Psoas muscle (tissue), 7 donors: ENCODE measurements at regions not wholly inside any gene's neighbourhood (a gene's known extent, or its start where the extent isn't known, plus 50 kb on each side); places are given as distances from the start of the nearest gene placed in this dataset.
"Not testable (repeated sequence)": the region's sequence is repeated elsewhere in the genome, so short reads cannot be mapped to it uniquely, and the experiment has no call there.

Experiments
- ATAC-seq, 4 donors: fragments of 200-7000 bp; cut with Tn5 transposase; one replicate each; pipeline ENCODE4 v1.9.1; 2020; ENCODE audit warnings: moderate library complexity in 3 of 4, mild to moderate bottlenecking in 2 of 4
- DNase-seq, 2 donors: peaks; one replicate each; pipeline ENCODE4 v3.0.0-alpha.2; 2020
- H3K27ac ChIP-seq: fragments of 200-600 bp; one replicate; pipeline ENCODE4 v1.8.0; 2022
- H3K27me3 ChIP-seq, 3 donors: fragments of 200-600 bp in 1 of 3; one replicate each; pipeline versions ENCODE4 v1.6.1 to v1.8.0; 2013 to 2022; ENCODE audit warnings: low read length in 2 of 3, mild to moderate bottlenecking in 2 of 3, moderate library complexity in 1 of 3; ENCODE audit not compliant: insufficient read depth in 3 of 3
- H3K36me3 ChIP-seq, 2 donors: fragments of 200-600 bp in 1 of 2; one replicate each; pipeline versions ENCODE4 v1.6.1 to v1.8.0; 2013 to 2022; ENCODE audit warnings: low read depth in 1 of 2, mild to moderate bottlenecking in 1 of 2, moderate library complexity in 1 of 2; ENCODE audit not compliant: insufficient read depth in 1 of 2
- H3K4me1 ChIP-seq: fragments of 200-600 bp; one replicate; pipeline ENCODE4 v1.8.0; 2022
- H3K4me3 ChIP-seq: fragments of 200-600 bp; one replicate; pipeline ENCODE4 v1.8.0; 2022; ENCODE audit warnings: mild to moderate bottlenecking
- H3K9me3 ChIP-seq: fragments of 200-600 bp; one replicate; pipeline ENCODE4 v1.8.0; 2022
- WGBS, 3 donors: extraction: QIAGEN DNeasy Blood & Tissue Kit; methylation state at CpG; one replicate each; pipeline versions ENCODE4 v1.1.6 to v1.1.7; 2013; 5-methylcytosine and 5-hydroxymethylcytosine counted together
- intact Hi-C, 2 donors: fragments of 100-400 bp; cut with DNase I; formaldehyde crosslinking; loops; one replicate each; pipeline versions ENCODE4 v1.11.0 to v1.14.2; 2022
- TF ChIP-seq, protein P1 (sequence below): fragments of 200-600 bp; IDR thresholded peaks from one replicate; pipeline ENCODE4 v1.8.0; 2022; ENCODE audit warnings: antibody characterized with exemption
- donor health status: healthy with polysubstance abuse.
- donor health status: DM: no; HTN: no; CAD: no; lungs with moderate emphysema.
- donor health status: Bipolar disorder and iron deficiency.
- donor health status: healthy.
- donor health status: DM: yes; HTN: yes; CAD: no.
- donor health status: DM: no; HTN: no; CAD: no.
- donor health status: DM: yes; HTN: yes; CAD: no.

DNA sequence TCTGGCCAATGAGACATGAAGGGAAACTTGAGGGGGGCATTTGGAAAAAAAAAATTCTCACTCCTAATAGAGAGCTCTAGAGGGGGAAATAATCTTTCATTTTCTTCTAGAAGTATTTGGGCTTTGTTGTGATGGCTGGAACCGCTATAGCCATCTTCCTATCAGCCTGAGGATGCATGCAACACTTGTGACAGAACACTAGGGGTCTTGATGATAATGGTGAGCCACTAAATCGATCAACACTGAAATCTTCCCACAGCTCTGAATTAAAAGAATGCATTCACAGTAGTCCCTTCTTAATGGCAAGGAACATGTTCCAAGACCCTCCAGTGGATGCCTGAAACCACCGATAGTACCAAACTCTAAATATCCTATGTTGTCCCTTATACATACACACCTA, 325.3 kb downstream of the LNPK start:
- H3K4me3 ChIP-seq: no peak overlapping the region
- ATAC-seq (no peak), DNase-seq (no peak)
- H3K27ac ChIP-seq: no peak overlapping the region
- no peaks in the 10 kb centered on the region for H3K36me3 ChIP-seq
- WGBS, 3 donors: 71 to 73% (median 73%) methylated on average over 3 of the region's 3 CpGs
- no peaks in the 10 kb centered on the region for H3K27me3 ChIP-seq
- no peaks in the 10 kb centered on the region for H3K9me3 ChIP-seq
- TF ChIP-seq, protein P1, sequence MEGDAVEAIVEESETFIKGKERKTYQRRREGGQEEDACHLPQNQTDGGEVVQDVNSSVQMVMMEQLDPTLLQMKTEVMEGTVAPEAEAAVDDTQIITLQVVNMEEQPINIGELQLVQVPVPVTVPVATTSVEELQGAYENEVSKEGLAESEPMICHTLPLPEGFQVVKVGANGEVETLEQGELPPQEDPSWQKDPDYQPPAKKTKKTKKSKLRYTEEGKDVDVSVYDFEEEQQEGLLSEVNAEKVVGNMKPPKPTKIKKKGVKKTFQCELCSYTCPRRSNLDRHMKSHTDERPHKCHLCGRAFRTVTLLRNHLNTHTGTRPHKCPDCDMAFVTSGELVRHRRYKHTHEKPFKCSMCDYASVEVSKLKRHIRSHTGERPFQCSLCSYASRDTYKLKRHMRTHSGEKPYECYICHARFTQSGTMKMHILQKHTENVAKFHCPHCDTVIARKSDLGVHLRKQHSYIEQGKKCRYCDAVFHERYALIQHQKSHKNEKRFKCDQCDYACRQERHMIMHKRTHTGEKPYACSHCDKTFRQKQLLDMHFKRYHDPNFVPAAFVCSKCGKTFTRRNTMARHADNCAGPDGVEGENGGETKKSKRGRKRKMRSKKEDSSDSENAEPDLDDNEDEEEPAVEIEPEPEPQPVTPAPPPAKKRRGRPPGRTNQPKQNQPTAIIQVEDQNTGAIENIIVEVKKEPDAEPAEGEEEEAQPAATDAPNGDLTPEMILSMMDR: no peak
- no peaks in the 10 kb centered on the region for H3K4me1 ChIP-seq
- intact Hi-C loops: no loop called here

DNA sequence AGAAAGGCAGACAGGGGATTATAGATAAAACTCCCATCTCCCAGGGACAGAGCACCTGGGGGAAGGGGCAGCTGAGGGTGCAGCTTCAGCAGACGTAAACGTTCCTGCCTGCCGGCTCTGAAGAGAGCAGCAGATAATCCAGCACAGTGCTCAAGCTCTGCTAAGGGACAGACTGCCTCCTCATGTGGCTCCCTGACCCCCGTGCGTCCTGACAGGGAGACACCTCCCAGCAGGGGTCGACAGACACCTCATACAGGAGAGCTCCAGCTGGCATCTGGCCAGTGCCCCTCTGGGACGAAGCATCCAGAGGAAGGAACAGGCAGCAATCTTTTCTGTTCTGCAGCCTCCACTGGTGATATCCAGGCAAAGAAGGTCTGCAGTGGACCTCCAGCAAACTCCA, 333.3 kb downstream of the LNPK start:
- H3K9me3 ChIP-seq, H3K4me1 ChIP-seq, H3K36me3 ChIP-seq, H3K4me3 ChIP-seq, H3K27ac ChIP-seq, H3K27me3 ChIP-seq, intact Hi-C loops, ATAC-seq: not testable (repeated sequence)
- 66 to 70% (median 67%) methylated on average over 7 of the region's 7 CpGs for WGBS, 3 donors
- DNase-seq: peak in 1 of 2 donors; percentile 48

DNA sequence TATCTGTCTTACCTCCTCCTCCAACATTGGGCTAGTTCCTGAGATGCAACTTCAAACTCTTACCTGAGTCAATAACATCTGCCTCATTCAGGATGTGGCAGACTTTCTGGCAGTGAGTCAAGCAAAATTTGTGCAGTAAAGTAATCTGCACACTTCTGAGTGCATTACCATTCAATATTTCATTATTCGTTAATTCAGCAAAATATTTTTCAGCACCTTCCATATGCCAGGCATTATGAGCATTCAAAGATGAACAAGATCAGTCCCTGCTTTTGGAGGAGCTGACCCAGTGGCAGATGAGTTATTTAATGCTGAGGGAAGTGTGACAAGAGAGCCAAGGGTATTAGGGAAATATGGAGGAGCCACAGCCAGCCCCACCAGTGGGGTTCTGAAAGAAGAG, 339.7 kb downstream of the LNPK start:
- Histone ChIP-seq H3K4me1 (no peaks in the 10 kb centered on the region), H3K36me3 (no peaks in the 10 kb centered on the region), H3K9me3 (no peaks in the 10 kb centered on the region), H3K27ac (no peak overlapping the region), H3K4me3 (no peak overlapping the region), H3K27me3 (peaks cover 0 to 9% (median 3%) of the 10 kb centered on the region in 3 donors)
- no peak for DNase-seq
- TF ChIP-seq, protein P1: no peak
- 88 to 91% (median 88%) methylated on average over 1 of the region's 1 CpG for WGBS, 3 donors
- ATAC-seq: no peak
- intact Hi-C loops: no loop called here

DNA sequence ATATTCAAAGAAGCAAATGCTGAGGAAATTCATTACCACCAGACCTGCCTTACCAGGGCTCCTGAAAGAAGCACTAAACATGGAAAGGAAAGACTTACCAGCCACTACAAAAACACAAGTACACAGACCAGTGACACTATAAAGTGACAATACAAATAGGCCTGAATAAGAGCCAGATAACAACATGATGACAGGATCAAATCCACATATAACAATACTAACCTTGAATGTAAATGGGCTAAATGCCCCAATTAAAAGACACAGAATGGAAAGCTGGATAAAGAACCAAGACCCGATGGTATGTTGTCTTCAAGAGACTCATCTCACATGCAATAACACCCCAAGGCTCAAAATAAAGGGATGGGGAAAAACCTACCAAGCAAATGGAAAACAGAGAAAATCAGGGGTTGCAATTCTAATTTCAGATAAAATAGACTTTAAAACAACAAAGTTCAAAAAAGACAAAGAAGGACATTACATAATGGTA, 353.4 kb downstream of the LNPK start:
- 0 to 66% (median 3%) methylated on average over 1 of the region's 1 CpG for WGBS, 3 donors
- ATAC-seq (no peak), DNase-seq (no peak)
- intact Hi-C loops: no loop called here
- H3K36me3 ChIP-seq: no peaks in the 10 kb centered on the region
- no peak overlapping the region for H3K4me3 ChIP-seq
- H3K27me3 ChIP-seq: peaks cover 0 to 3% (median 2%) of the 10 kb centered on the region in 3 donors
- no peaks in the 10 kb centered on the region for H3K4me1 ChIP-seq
- TF ChIP-seq, protein P1: no peak
- no peak overlapping the region for H3K27ac ChIP-seq
- H3K9me3 ChIP-seq: peaks cover 8% of the 10 kb centered on the region

DNA sequence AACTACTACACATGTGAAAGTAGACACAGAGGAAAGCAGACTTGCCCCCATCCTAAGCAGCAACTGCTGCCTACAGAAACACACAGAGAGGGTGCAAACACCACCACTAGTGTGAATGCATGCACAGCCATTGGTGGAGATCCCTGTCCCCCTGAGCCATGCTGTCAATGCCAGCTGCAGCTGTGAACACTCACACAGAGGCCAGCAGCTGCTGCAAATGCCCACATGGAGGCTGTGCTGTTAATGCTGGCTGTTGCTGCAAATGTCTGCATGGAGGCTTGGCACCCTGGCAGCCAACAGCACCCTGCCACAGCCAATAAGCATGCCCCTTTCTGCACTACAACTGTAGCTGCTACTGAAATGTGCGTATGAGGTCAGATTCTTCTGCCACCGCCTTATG, 355.0 kb downstream of the LNPK start:
- H3K27ac ChIP-seq: no peak overlapping the region
- ATAC-seq (no peak), DNase-seq (no peak)
- peaks cover 4% of the 10 kb centered on the region for H3K9me3 ChIP-seq
- peaks cover 0 to 3% (median 2%) of the 10 kb centered on the region in 3 donors for H3K27me3 ChIP-seq
- TF ChIP-seq, protein P1: no peak
- WGBS, 3 donors: 30 to 68% (median 44%) methylated on average over 2 of the region's 2 CpGs
- H3K36me3 ChIP-seq: no peaks in the 10 kb centered on the region
- intact Hi-C loops: no loop called here
- H3K4me3 ChIP-seq: no peak overlapping the region
- no peaks in the 10 kb centered on the region for H3K4me1 ChIP-seq
